Left forelimb (tissue), 1 donor: ENCODE measurements at regions not wholly inside any gene's neighbourhood (a gene's known extent, or its start where the extent isn't known, plus 50 kb on each side); places are given as distances from the start of the nearest gene placed in this dataset.
"Not testable (repeated sequence)": the region's sequence is repeated elsewhere in the genome, so short reads cannot be mapped to it uniquely, and the experiment has no call there.

Experiments
- DNase-seq: peaks from one replicate; pipeline ENCODE4 v3.0.0-alpha.2; 2018; ENCODE audit warnings: low spot score

DNA sequence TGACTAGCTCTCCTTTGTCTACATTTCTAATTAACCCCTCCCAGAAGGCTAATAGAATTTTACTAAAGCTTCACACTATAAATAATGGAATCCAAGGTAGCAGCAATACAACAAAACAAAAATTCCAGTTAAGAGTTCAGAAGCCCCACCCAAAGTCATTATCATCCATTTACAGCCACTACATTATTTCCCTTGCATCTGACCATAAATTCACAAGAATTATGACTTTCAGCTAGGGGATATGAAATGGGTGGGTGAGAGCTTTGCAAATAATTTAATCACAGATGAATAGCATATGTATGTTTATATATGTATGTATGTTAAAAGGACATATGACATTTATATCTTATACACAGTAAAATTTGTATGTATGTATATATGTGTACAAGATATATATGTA is 65.3 kb upstream of the PTGDR start:
- no peak for DNase-seq

DNA sequence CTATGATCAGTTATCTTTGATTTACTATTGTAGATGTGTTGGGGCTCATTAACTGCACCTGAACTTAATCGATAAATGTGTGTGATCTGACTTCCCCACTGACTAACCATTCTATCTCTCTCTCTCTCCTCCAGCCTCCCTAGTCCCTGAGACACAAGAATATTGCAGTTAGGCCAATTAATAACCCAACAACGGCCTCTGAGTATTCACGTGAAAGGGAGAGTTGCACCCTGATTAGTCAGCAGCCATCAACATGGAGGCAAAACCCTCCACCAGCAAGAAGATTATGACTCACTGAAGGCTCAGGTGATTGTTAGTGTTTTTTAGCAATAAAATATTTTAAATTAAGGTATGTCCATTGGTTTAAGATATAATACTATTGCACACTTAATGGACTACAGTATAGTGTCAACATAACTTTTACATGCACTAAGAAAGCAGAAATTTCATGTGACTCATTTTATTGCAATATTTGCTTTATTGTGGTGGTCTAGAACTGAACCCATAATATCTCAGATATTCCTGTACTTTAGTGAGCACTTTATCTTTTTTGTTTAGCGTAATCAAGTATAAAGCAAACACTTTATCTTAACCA is 77.1 kb upstream of the PTGDR start:
- DNase-seq = no peak

GRCh38 chr14:52189325-52189724 is 78.2 kb upstream of the PTGDR start:
- DNase-seq = no peak

GRCh38 chr14:52188381-52188780 is 79.1 kb upstream of the PTGDR start:
- DNase-seq = no peak

GRCh38 chr14:52185178-52185577 is 82.3 kb upstream of the PTGDR start:
- no peak for DNase-seq

DNA sequence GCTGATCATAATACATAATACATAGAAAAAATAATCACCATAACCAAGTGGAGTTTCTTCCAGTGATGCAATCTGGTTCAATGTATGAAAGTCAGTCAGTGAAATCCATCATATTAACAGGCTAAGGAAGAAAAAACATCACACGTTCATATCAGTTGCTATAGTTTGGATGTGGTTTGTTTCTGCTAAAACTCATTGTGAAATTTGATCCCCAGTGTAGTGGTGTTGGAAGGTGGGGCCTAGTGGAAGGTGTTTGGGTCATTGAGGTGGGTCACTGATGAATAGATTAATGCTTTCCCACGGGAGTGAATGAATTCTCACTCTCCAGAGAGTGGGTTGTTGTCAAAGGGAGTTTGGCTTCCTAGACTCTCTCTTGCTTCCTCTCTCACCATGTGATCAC is 84.6 kb upstream of the PTGDR start:
- DNase-seq = no peak

DNA sequence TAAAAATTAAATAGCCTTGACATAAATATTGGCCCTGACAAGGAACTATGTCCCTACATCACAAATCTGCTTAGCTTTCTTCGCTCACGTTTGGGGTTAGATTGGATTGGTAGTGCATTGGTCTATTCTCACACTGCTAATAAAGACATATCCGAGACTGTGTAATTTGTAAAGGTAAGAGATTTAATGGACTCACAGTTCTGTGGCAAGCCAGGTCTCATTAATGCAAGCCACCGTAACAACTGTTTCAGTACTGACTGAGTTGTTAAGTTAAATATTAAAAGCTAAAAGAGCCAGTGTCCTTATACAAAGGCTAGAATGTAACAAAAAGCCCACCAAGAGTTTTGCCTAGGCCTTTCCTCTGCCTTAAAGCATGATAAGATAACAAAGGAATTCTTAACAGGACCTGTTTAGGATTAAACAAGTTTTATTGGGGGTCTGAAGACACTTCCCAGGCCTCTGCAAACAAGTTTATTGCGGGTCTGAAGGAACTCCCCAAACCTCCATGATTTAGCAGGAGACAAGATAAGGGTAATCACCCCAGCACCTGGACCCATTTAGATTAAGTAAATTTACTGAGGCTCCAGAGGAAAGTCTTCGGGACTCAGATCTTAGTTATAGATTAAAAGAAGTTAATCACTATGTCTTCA is 88.2 kb upstream of the PTGDR start:
- no peak for DNase-seq

GRCh38 chr14:52175982-52176502 is 91.5 kb upstream of the PTGDR start:
- DNase-seq = no peak

DNA sequence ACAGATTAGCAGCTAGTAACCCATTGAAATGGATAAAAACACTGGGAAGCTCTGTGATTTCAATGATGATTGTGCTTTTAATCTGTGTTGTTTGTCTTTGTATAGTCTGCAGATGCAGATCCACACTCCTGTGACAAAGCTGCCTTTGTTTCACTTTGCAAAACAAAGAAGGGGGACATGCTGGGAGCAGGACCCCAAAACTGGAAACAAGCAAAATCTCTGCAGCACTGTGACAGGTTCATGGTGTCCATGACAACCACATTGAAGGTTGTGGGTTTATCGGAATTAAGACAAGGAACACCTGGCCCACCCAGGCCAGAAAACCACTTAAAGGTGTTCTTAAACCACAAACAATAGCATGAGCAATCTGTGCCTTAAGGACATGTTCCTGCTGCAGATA is 95.6 kb upstream of the PTGDR start:
- DNase-seq = not testable (repeated sequence)

DNA sequence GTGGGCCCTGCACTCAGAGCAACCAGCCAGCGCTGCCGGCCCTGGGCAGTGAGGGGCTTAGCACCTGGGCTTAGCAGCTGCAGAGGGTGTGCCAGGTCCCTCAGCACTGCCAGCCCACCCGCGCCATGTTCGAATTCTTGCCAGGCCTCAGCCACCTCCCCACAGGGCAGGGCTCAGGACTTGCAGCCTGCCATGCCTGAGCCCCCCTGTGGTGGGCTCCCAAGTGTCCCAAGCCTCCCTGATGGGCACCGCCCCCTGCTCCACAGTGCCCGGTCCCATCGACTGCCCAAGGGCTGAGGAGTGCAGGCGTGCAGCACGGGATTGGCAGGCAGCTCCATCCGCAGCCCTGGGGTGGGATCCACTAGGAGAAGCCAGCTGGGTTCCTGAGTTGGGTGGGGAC is 98.0 kb upstream of the NID2 start:
- no peak for DNase-seq

DNA sequence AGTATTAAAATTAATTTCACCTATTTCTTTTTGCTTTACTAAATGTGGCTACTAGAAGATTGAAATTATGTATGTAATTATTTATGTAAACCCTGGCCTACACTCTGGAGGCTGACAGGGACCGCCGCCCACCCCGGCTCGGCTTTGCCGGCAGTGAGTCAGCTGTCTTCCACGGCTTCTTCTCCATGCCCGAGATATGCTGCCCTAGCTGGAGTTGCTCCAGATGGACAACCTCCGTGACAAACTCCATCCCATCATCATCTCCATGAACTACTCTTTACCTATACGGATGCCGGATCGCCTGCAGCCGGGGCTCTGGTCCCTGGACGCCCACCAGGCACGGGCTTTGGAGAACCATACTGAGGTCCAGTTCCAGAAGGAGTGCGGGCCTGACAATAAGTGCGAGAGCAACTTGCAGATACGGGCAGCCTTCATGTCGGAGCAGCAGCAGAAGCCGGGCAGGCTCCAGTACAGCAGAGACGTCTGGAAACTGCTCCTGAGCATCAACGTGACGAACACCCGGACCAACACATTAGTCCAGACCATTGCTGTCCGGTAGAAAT is 86.9 kb upstream of the NID2 start:
- no peak for DNase-seq

- no peak for DNase-seq
These were observed 86.3 kb upstream of the NID2 start for GRCh38 chr14:52154992-52155650.

DNA sequence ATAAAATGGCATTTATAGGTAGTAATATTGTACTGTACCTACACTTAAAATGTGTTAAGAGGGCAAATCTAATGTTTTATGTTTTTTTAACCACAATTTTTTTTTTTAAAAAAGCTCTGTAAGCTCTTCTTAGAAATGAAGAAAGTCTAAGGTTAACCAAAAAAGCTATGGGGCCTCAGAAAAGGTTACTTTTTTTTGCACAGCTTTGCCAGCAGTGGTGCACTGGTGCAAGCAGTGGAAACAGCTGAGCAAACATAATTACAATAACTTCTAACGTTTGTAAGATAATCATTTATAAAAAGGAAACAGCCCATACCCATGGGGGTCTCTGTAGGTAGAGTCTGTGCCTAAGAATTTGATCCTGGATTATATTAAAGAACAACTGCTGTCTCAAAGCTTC is 85.1 kb upstream of the NID2 start:
- no peak for DNase-seq

DNA sequence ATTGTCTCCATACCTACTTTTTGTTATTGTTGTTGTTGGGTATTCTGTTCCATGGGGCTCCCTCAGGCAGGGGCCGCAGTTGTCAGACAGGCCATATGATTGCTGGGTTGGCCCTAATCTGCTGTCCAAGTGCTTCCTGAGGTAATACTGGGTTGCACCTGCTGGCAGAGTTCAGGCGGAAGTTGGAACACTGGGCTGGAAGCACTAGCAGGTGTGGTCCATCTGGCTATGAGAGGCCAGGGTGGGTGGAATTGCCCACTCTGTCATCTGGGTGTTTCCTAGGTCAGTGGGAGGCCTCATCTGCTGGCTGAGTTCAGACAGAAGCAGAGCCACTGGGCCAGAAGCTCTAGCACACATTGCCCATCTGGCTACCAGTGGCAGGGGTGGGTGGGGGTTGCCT is 81.3 kb upstream of the NID2 start:
- DNase-seq = no peak

GRCh38 chr14:52148371-52148770 is 79.5 kb upstream of the NID2 start:
- DNase-seq = no peak

- DNase-seq = no peak
These were observed 77.6 kb upstream of the NID2 start for GRCh38 chr14:52146504-52146903.

- DNase-seq = not testable (repeated sequence)
These were observed 75.2 kb upstream of the NID2 start for GRCh38 chr14:52144099-52144498.

- DNase-seq = no peak
These were observed 73.6 kb upstream of the NID2 start for GRCh38 chr14:52142504-52142903.

- peak; percentile 83 for DNase-seq
These were observed 62.9 kb upstream of the NID2 start for GRCh38 chr14:52131640-52132320.

DNA sequence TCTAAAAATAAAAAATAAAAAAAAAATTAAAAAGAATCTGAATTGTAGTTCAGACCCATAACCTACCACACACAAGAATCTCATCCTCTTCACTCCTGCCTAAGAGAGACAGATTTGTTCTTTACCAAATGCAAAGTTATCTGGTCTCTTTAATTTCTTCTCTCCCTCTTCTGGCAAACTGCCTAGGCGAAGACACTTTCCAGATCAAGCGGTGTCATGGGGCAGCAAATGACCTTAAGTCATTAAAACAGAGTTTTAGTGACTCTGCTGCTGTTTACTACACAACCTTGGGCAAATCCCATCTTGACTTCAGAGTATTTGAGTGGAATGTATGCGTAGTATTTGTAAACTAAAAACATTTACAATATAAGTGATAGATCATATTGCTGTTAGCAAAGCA is 60.9 kb upstream of the NID2 start:
- no peak for DNase-seq

DNA sequence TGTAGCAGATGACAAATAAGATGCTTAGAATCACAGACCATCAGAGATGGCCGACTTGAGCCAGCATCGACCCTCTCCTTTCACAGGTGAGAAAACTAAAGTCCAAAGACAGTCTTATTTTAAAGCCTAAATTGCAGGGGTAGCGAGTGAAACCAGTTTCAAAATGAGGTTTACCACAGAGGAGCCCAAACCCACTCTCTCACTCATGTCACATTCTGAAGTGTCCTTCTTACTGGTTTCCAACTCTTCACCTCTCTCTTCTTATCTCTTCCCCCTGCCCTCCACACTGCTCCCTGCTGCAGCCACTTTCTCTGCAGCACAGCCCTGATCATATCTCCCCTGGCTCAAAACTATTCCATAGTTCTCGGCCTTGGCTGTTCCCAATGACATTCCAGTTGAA is 57.0 kb upstream of the NID2 start:
- no peak for DNase-seq
